Type B pancreatic cell (in vitro differentiated cells): ENCODE measurements at regions not wholly inside any gene's neighbourhood (a gene's known extent, or its start where the extent isn't known, plus 50 kb on each side); places are given as distances from the start of the nearest gene placed in this dataset.

Experiments used
- DNase-seq: peaks from one replicate; pipeline ENCODE4 v3.0.0; 2021; ENCODE audit warnings: mixed read lengths; ENCODE audit not compliant: unreplicated experiment; ENCODE audit errors: extremely low spot score
- H3K27ac Mint-ChIP-seq: 2 replicates; pipeline ENCODE4 v1.8.0; 2021; ENCODE audit warnings: mild to moderate bottlenecking, mixed read lengths
- H3K27me3 Mint-ChIP-seq: 2 replicates; pipeline ENCODE4 v1.8.0; 2021; ENCODE audit warnings: mixed read lengths
- H3K36me3 Mint-ChIP-seq: 2 replicates; pipeline ENCODE4 v1.8.0; 2021; ENCODE audit warnings: mixed read lengths
- H3K4me1 Mint-ChIP-seq: one replicate; pipeline ENCODE4 v1.8.0; 2021; ENCODE audit warnings: mixed read lengths; ENCODE audit not compliant: unreplicated experiment
- H3K4me3 Mint-ChIP-seq: 2 replicates; pipeline ENCODE4 v1.8.0; 2021; ENCODE audit warnings: mild to moderate bottlenecking, mixed read lengths
- H3K9me3 Mint-ChIP-seq: 2 replicates; pipeline ENCODE4 v1.8.0; 2021; ENCODE audit warnings: mixed read lengths
- TF ChIP-seq, protein P1 (sequence below): fragments of 200-600 bp; sonication (generic); conservative IDR thresholded peaks from 2 replicates; pipeline ENCODE4 v1.5.0; 2021; ENCODE audit warnings: antibody characterized with exemption, mild to moderate bottlenecking

GRCh38 chr18:64653068-64653467, 504.2 kb upstream of the LINC00305 start:
- no peaks in the 10 kb centered on the region for H3K36me3 Mint-ChIP-seq
- H3K27ac Mint-ChIP-seq: no peak overlapping the region
- no peaks in the 10 kb centered on the region for H3K4me1 Mint-ChIP-seq
- TF ChIP-seq, protein P1, sequence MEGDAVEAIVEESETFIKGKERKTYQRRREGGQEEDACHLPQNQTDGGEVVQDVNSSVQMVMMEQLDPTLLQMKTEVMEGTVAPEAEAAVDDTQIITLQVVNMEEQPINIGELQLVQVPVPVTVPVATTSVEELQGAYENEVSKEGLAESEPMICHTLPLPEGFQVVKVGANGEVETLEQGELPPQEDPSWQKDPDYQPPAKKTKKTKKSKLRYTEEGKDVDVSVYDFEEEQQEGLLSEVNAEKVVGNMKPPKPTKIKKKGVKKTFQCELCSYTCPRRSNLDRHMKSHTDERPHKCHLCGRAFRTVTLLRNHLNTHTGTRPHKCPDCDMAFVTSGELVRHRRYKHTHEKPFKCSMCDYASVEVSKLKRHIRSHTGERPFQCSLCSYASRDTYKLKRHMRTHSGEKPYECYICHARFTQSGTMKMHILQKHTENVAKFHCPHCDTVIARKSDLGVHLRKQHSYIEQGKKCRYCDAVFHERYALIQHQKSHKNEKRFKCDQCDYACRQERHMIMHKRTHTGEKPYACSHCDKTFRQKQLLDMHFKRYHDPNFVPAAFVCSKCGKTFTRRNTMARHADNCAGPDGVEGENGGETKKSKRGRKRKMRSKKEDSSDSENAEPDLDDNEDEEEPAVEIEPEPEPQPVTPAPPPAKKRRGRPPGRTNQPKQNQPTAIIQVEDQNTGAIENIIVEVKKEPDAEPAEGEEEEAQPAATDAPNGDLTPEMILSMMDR: no peak
- no peak for DNase-seq
- no peaks in the 10 kb centered on the region for H3K9me3 Mint-ChIP-seq
- H3K27me3 Mint-ChIP-seq: no peaks in the 10 kb centered on the region
- H3K4me3 Mint-ChIP-seq: no peak overlapping the region

- Mint-ChIP-seq H3K27me3 (no peaks in the 10 kb centered on the region), H3K4me1 (no peaks in the 10 kb centered on the region), H3K36me3 (no peaks in the 10 kb centered on the region), H3K9me3 (no peaks in the 10 kb centered on the region), H3K4me3 (no peak overlapping the region), H3K27ac (no peak overlapping the region)
- TF ChIP-seq, protein P1: no peak
- DNase-seq: no peak
Observed at GRCh38 chr18:64650068-64650467, 501.2 kb upstream of the LINC00305 start.

GRCh38 chr18:64645753-64646152, 496.9 kb upstream of the LINC00305 start:
- H3K36me3 Mint-ChIP-seq: no peaks in the 10 kb centered on the region
- H3K9me3 Mint-ChIP-seq: no peaks in the 10 kb centered on the region
- TF ChIP-seq, protein P1: no peak
- no peak overlapping the region for H3K27ac Mint-ChIP-seq
- no peaks in the 10 kb centered on the region for H3K27me3 Mint-ChIP-seq
- DNase-seq: no peak
- no peaks in the 10 kb centered on the region for H3K4me1 Mint-ChIP-seq
- no peak overlapping the region for H3K4me3 Mint-ChIP-seq

DNA sequence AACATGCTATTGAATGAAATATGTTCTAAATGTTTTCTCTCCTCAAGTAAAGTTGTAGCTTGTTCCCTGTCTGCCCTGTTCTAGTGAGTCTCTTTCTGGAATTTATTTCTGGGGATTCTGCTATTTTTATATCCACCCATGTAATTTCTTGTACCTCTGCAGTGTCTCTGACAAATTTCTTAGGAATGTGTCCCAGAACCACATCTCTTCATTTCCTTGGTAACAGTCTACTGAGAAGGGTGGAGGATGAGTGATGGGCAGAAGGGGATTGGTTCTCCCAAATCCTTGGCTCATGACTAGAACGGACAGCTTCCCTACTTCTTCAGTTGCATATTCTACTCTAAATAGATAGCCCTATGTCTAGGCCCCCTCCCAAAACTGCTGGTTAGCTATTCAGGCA, 490.6 kb upstream of the LINC00305 start:
- Mint-ChIP-seq H3K27ac (no peak overlapping the region), H3K4me1 (no peaks in the 10 kb centered on the region), H3K27me3 (no peaks in the 10 kb centered on the region), H3K4me3 (no peak overlapping the region), H3K36me3 (no peaks in the 10 kb centered on the region), H3K9me3 (no peaks in the 10 kb centered on the region)
- TF ChIP-seq, protein P1: no peak
- DNase-seq: no peak

- H3K27ac Mint-ChIP-seq: no peak overlapping the region
- H3K4me3 Mint-ChIP-seq: no peak overlapping the region
- TF ChIP-seq, protein P1: no peak
- H3K4me1 Mint-ChIP-seq: peaks cover 7% of the 10 kb centered on the region
- no peaks in the 10 kb centered on the region for H3K9me3 Mint-ChIP-seq
- H3K36me3 Mint-ChIP-seq: no peaks in the 10 kb centered on the region
- no peak for DNase-seq
- H3K27me3 Mint-ChIP-seq: no peaks in the 10 kb centered on the region
Observed at GRCh38 chr18:64620971-64621560, 472.2 kb upstream of the LINC00305 start.

DNA sequence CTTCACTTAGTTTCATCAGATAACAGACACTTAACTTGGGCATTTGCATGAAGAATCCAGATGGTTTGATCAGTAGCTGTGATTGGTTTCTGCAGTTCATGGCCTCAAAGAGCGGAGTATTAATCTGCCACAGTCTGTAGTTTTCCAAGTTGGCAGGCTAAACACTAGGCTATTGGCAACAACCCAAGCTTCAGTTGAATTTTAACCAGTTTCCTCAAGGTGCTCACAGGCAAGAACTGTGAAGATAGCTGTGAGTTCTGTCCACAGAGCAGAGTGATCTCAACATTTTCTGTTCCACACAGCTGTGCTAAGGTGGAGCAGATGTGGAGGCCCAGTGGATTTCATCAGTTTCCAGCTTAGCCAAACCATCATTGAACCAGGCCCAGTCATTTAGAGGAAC, 469.5 kb upstream of the LINC00305 start:
- Mint-ChIP-seq H3K4me1 (peaks cover 11% of the 10 kb centered on the region), H3K9me3 (no peaks in the 10 kb centered on the region), H3K36me3 (no peaks in the 10 kb centered on the region), H3K27ac (no peak overlapping the region), H3K4me3 (no peak overlapping the region), H3K27me3 (no peaks in the 10 kb centered on the region)
- DNase-seq: no peak
- TF ChIP-seq, protein P1: no peak
